ENCODE measurements at regions not wholly inside any gene's neighbourhood (a gene's known extent, or its start where the extent isn't known, plus 50 kb on each side); places are given as distances from the start of the nearest gene placed in this dataset.
A peak's percentile ranks its signal among the peaks of the same experiment; 100 is the strongest.

GRCh38 chr10:2777666-2778355 lies 289.5 kb upstream of the PFKP start:
- H3K27ac Mint-ChIP-seq: no peak overlapping the region
- peaks cover 4% of the 10 kb centered on the region for H3K27me3 Mint-ChIP-seq (ENCODE audit: insufficient read depth, low read depth, poor library complexity)
- ATAC-seq (no peak), DNase-seq (ENCODE audit: low spot score) (no peak)
- no peak overlapping the region for H3K27ac ChIP-seq (ENCODE audit: low read depth)
- H3K4me3 Mint-ChIP-seq: no peak overlapping the region
- no peaks in the 10 kb centered on the region for H3K9me2 ChIP-seq (ENCODE audit: insufficient read depth)
- no peaks in the 10 kb centered on the region for H3K27me3 ChIP-seq (ENCODE audit: insufficient read depth)
- no peak overlapping the region for H3K4me2 ChIP-seq
- no peak overlapping the region for H2AFZ ChIP-seq
- H3K36me3 ChIP-seq (ENCODE audit: insufficient read depth): no peaks in the 10 kb centered on the region
- no peak overlapping the region for H3K4me3 ChIP-seq
- TF ChIP-seq CREB1 (CRISPR knock-in tag; IDR thresholded peaks at IDR 0.05; ENCODE audit: low read depth) (no peak), ZNF462 (CRISPR knock-in tag; IDR thresholded peaks at IDR 0.05) (no peak)
- H3K79me2 ChIP-seq (replicated peaks; ENCODE audit: insufficient read depth): no peaks in the 10 kb centered on the region
- no peaks in the 10 kb centered on the region for H3F3A ChIP-seq (replicated peaks; ENCODE audit: low read depth)
- no peaks in the 10 kb centered on the region; the same call in 2 of the 3 replicates for H3K9me3 Mint-ChIP-seq
- no peaks in the 10 kb centered on the region for H3K36me3 Mint-ChIP-seq (ENCODE audit: low read depth)
- no peaks in the 10 kb centered on the region for H4K20me1 ChIP-seq (replicated peaks; ENCODE audit: insufficient read depth)
- H3K4me1 ChIP-seq (ENCODE audit: insufficient read depth): no peaks in the 10 kb centered on the region
- no peaks in the 10 kb centered on the region for H3K4me1 Mint-ChIP-seq

GRCh38 chr10:2772816-2773631 lies 294.3 kb upstream of the PFKP start:
- no peaks in the 10 kb centered on the region for H3F3A ChIP-seq (replicated peaks; ENCODE audit: low read depth)
- Mint-ChIP-seq H3K4me3 (no peak overlapping the region), H3K36me3 (ENCODE audit: low read depth) (no peaks in the 10 kb centered on the region), H3K4me1 (no peaks in the 10 kb centered on the region), H3K27ac (no peak overlapping the region), H3K9me3 (peaks cover 4% of the 10 kb centered on the region; the same call in 1 of the 3 replicates), H3K27me3 (ENCODE audit: insufficient read depth, low read depth, poor library complexity) (peaks cover 5% of the 10 kb centered on the region)
- no peak for ATAC-seq
- 0 out of 2 replicates have a peak, but pooled peaks cover 3% of the 10 kb centered on the region for H3K36me3 ChIP-seq (ENCODE audit: insufficient read depth)
- H4K20me1 ChIP-seq (replicated peaks; ENCODE audit: insufficient read depth): no peaks in the 10 kb centered on the region
- H2AFZ ChIP-seq: peak overlapping the region; percentile 69; the same call in 1 of the 2 replicates
- H3K27ac ChIP-seq (ENCODE audit: low read depth): no peak overlapping the region
- H3K4me2 ChIP-seq: no peak overlapping the region
- H3K4me1 ChIP-seq (ENCODE audit: insufficient read depth): no peaks in the 10 kb centered on the region
- DNase-seq (ENCODE audit: low spot score): no peak
- no peak overlapping the region for H3K4me3 ChIP-seq
- H3K79me2 ChIP-seq (replicated peaks; ENCODE audit: insufficient read depth): no peaks in the 10 kb centered on the region
- no peaks in the 10 kb centered on the region for H3K27me3 ChIP-seq (ENCODE audit: insufficient read depth)
- no peaks in the 10 kb centered on the region for H3K9me2 ChIP-seq (ENCODE audit: insufficient read depth)
- TF ChIP-seq NANOG (IDR thresholded peaks at IDR 0.05; ENCODE audit: borderline replicate concordance) (no peak), EZH2 (IDR thresholded peaks at IDR 0.05; ENCODE audit: low read depth, unreplicated experiment) (no peak), POLR2AphosphoS5 (IDR thresholded peaks at IDR 0.05; ENCODE audit: low read depth) (no peak), CREB1 (CRISPR knock-in tag; IDR thresholded peaks at IDR 0.05; ENCODE audit: low read depth) (no peak), JUNB (IDR thresholded peaks at IDR 0.05; ENCODE audit: unreplicated experiment) (no peak)
